HEK293 (cell line): ENCODE measurements at regions not wholly inside any gene's neighbourhood (a gene's known extent, or its start where the extent isn't known, plus 50 kb on each side); places are given as distances from the start of the nearest gene placed in this dataset.

Source experiments
- BCL11B ChIP-seq: fragments of 450-650 bp; formaldehyde crosslinking; IDR thresholded peaks from 2 replicates; pipeline ENCODE4 v1.5.1; 2016; ENCODE audit warnings: low read depth, missing biosample characterization, missing genetic modification characterization
- BCL6B ChIP-seq: fragments of 450-650 bp; formaldehyde crosslinking; IDR thresholded peaks from 2 replicates; pipeline ENCODE4 v1.5.1; 2017; ENCODE audit warnings: missing biosample characterization, missing genetic modification characterization
- HOXC10 ChIP-seq: sonication (generic); formaldehyde crosslinking; IDR thresholded peaks from 2 replicates; pipeline ENCODE4 v1.8.1; 2023; ENCODE audit warnings: mild to moderate bottlenecking, missing genetic modification reagents
- IKZF3 ChIP-seq: fragments of 450-650 bp; IDR thresholded peaks from 2 replicates; pipeline ENCODE4 v1.5.0; 2018; ENCODE audit warnings: missing biosample characterization, mild to moderate bottlenecking, missing genetic modification characterization, moderate library complexity
- KLF8 ChIP-seq: fragments of 450-650 bp; formaldehyde crosslinking; IDR thresholded peaks from 2 replicates; pipeline ENCODE4 v1.5.1; 2016; ENCODE audit warnings: missing biosample characterization, missing genetic modification characterization
- MZF1 ChIP-seq: fragments of 450-650 bp; formaldehyde crosslinking; IDR thresholded peaks from 2 replicates; pipeline ENCODE4 v1.5.1; 2017; ENCODE audit warnings: missing biosample characterization, missing genetic modification characterization, borderline replicate concordance
- PATZ1 ChIP-seq: fragments of 450-650 bp; formaldehyde crosslinking; IDR thresholded peaks from 2 replicates; pipeline ENCODE4 v1.5.1; 2016; ENCODE audit warnings: missing biosample characterization, missing genetic modification characterization
- ZNF175 ChIP-seq: fragments of 450-650 bp; formaldehyde crosslinking; IDR thresholded peaks from 2 replicates; pipeline ENCODE4 v1.5.1; 2016; ENCODE audit warnings: missing biosample characterization, missing genetic modification characterization
- ZNF26 ChIP-seq: fragments of 450-650 bp; formaldehyde crosslinking; IDR thresholded peaks from 2 replicates; pipeline ENCODE4 v1.5.1; 2016; ENCODE audit warnings: missing biosample characterization, missing genetic modification characterization
- ZNF266 ChIP-seq: fragments of 450-650 bp; formaldehyde crosslinking; IDR thresholded peaks from 2 replicates; pipeline ENCODE4 v1.5.1; 2016; ENCODE audit warnings: missing biosample characterization, missing genetic modification characterization, low read depth
- ZNF292 ChIP-seq: fragments of 450-650 bp; formaldehyde crosslinking; IDR thresholded peaks from 2 replicates; pipeline ENCODE4 v1.5.1; 2016; ENCODE audit warnings: low read depth, missing biosample characterization, missing genetic modification characterization, borderline replicate concordance
- ZNF335 ChIP-seq: fragments of 450-650 bp; formaldehyde crosslinking; conservative IDR thresholded peaks from 2 replicates; pipeline ENCODE4 v1.5.1; 2016; ENCODE audit warnings: missing biosample characterization, missing genetic modification characterization
- ZNF423 ChIP-seq: fragments of 450-650 bp; formaldehyde crosslinking; IDR thresholded peaks from 2 replicates; pipeline ENCODE4 v1.5.1; 2016; ENCODE audit warnings: missing biosample characterization, missing genetic modification characterization
- ZNF529 ChIP-seq: fragments of 450-650 bp; formaldehyde crosslinking; IDR thresholded peaks from 2 replicates; pipeline ENCODE4 v1.5.1; 2017; ENCODE audit warnings: missing genetic modification characterization, missing biosample characterization; ENCODE audit not compliant: insufficient replicate concordance
- ZNF561 ChIP-seq: fragments of 450-650 bp; IDR thresholded peaks from 2 replicates; pipeline ENCODE4 v1.5.1; 2018; ENCODE audit warnings: missing biosample characterization, missing genetic modification characterization, borderline replicate concordance
- ZNF623 ChIP-seq: fragments of 450-650 bp; formaldehyde crosslinking; IDR thresholded peaks from 2 replicates; pipeline ENCODE4 v1.5.1; 2016; ENCODE audit warnings: missing biosample characterization, missing genetic modification characterization
- ZNF624 ChIP-seq: fragments of 450-650 bp; formaldehyde crosslinking; IDR thresholded peaks from 2 replicates; pipeline ENCODE4 v1.5.1; 2017; ENCODE audit warnings: missing biosample characterization, missing genetic modification characterization
- ZNF629 ChIP-seq: fragments of 450-650 bp; formaldehyde crosslinking; IDR thresholded peaks from 2 replicates; pipeline ENCODE4 v1.5.1; 2017; ENCODE audit warnings: missing biosample characterization, missing genetic modification characterization
- ZNF654 ChIP-seq: fragments of 450-650 bp; formaldehyde crosslinking; IDR thresholded peaks from 2 replicates; pipeline ENCODE4 v1.5.1; 2016; ENCODE audit warnings: low read depth, missing biosample characterization, missing genetic modification characterization
- ZNF76 ChIP-seq: fragments of 450-650 bp; formaldehyde crosslinking; IDR thresholded peaks from 2 replicates; pipeline ENCODE4; 2016; ENCODE audit warnings: low read depth, missing biosample characterization, missing genetic modification characterization, borderline replicate concordance
- ZNF777 ChIP-seq: fragments of 450-650 bp; formaldehyde crosslinking; IDR thresholded peaks from 2 replicates; pipeline ENCODE4 v1.5.1; 2017; ENCODE audit warnings: missing biosample characterization, missing genetic modification characterization, borderline replicate concordance
- ZSCAN30 ChIP-seq: fragments of 450-650 bp; IDR thresholded peaks from 2 replicates; pipeline ENCODE4 v1.5.1; 2018; ENCODE audit warnings: missing biosample characterization, mild to moderate bottlenecking, missing genetic modification characterization, moderate library complexity
- TF ChIP-seq, protein P1 (sequence below): fragments of 450-650 bp; formaldehyde crosslinking; IDR thresholded peaks from 2 replicates; pipeline ENCODE4 v1.5.1; 2016; ENCODE audit warnings: missing biosample characterization, missing genetic modification characterization
- TF ChIP-seq, protein P2 (sequence below): fragments of 450-650 bp; formaldehyde crosslinking; IDR thresholded peaks from 2 replicates; pipeline ENCODE4 v1.5.1; 2016; ENCODE audit warnings: missing biosample characterization, missing genetic modification characterization
- TF ChIP-seq, protein P3 (sequence below): fragments of 450-650 bp; formaldehyde crosslinking; IDR thresholded peaks from 2 replicates; pipeline ENCODE4 v1.5.1; 2016; ENCODE audit warnings: missing biosample characterization, missing genetic modification characterization, low read depth
- TF ChIP-seq, protein P4 (sequence below): fragments of 450-650 bp; formaldehyde crosslinking; IDR thresholded peaks from 2 replicates; pipeline ENCODE4 v1.5.1; 2016; ENCODE audit warnings: missing biosample characterization, missing genetic modification characterization
- TF ChIP-seq, protein P5 (sequence below): fragments of 450-650 bp; formaldehyde crosslinking; IDR thresholded peaks from 2 replicates; pipeline ENCODE4 v1.5.1; 2016; ENCODE audit warnings: missing biosample characterization, missing genetic modification characterization

GRCh38 chr12:25811656-25812126, 146.8 kb upstream of the RASSF8 start (continued):
- TF ChIP-seq ZNF529 (tag by site-specific recombination) (no peak), BCL11B (tag by site-specific recombination) (no peak), ZNF292 (tag by site-specific recombination) (no peak), ZNF335 (0 out of 2 replicates have a peak, but pooled peaks have one; percentile 16), PATZ1 (tag by site-specific recombination) (no peak; the same call in 1 of the 2 replicates), ZNF629 (tag by site-specific recombination) (peak; percentile 44; the same call in 1 of the 2 replicates), ZNF26 (no peak), ZNF76 (no peak), ZNF654 (tag by site-specific recombination) (no peak), ZNF561 (tag by site-specific recombination) (no peak), ZNF777 (no peak), ZNF266 (no peak), ZSCAN30 (0 out of 2 replicates have a peak, but pooled peaks have one; percentile 25), BCL6B (tag by site-specific recombination) (no peak), ZNF623 (tag by site-specific recombination) (no peak), ZNF175 (no peak), HOXC10 (CRISPR knock-in tag) (no peak), ZNF624 (no peak), IKZF3 (tag by site-specific recombination) (no peak), KLF8 (no peak), ZNF423 (tag by site-specific recombination) (no peak), MZF1 (tag by site-specific recombination) (0 out of 2 replicates have a peak, but pooled peaks have one; percentile 53)
- TF ChIP-seq, protein P1, sequence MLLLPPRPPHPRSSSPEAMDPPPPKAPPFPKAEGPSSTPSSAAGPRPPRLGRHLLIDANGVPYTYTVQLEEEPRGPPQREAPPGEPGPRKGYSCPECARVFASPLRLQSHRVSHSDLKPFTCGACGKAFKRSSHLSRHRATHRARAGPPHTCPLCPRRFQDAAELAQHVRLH (tag by site-specific recombination) = no peak
- TF ChIP-seq, protein P2, sequence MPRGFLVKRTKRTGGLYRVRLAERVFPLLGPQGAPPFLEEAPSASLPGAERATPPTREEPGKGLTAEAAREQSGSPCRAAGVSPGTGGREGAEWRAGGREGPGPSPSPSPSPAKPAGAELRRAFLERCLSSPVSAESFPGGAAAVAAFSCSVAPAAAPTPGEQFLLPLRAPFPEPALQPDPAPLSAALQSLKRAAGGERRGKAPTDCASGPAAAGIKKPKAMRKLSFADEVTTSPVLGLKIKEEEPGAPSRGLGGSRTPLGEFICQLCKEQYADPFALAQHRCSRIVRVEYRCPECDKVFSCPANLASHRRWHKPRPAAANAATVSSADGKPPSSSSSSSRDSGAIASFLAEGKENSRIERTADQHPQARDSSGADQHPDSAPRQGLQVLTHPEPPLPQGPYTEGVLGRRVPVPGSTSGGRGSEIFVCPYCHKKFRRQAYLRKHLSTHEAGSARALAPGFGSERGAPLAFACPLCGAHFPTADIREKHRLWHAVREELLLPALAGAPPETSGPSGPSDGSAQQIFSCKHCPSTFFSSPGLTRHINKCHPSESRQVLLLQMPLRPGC (tag by site-specific recombination) = peak; percentile 64; the same call in 1 of the 2 replicates
- TF ChIP-seq, protein P3, sequence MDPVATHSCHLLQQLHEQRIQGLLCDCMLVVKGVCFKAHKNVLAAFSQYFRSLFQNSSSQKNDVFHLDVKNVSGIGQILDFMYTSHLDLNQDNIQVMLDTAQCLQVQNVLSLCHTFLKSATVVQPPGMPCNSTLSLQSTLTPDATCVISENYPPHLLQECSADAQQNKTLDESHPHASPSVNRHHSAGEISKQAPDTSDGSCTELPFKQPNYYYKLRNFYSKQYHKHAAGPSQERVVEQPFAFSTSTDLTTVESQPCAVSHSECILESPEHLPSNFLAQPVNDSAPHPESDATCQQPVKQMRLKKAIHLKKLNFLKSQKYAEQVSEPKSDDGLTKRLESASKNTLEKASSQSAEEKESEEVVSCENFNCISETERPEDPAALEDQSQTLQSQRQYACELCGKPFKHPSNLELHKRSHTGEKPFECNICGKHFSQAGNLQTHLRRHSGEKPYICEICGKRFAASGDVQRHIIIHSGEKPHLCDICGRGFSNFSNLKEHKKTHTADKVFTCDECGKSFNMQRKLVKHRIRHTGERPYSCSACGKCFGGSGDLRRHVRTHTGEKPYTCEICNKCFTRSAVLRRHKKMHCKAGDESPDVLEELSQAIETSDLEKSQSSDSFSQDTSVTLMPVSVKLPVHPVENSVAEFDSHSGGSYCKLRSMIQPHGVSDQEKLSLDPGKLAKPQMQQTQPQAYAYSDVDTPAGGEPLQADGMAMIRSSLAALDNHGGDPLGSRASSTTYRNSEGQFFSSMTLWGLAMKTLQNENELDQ (tag by site-specific recombination) = no peak
- TF ChIP-seq, protein P4, sequence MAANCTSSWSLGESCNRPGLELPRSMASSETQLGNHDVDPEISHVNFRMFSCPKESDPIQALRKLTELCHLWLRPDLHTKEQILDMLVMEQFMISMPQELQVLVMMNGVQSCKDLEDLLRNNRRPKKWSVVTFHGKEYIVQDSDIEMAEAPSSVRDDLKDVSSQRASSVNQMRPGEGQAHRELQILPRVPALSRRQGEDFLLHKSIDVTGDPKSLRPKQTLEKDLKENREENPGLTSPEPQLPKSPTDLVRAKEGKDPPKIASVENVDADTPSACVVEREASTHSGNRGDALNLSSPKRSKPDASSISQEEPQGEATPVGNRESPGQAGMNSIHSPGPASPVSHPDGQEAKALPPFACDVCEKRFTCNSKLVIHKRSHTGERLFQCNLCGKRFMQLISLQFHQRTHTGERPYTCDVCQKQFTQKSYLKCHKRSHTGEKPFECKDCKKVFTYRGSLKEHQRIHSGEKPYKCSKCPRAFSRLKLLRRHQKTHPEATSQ (tag by site-specific recombination) = no peak
- TF ChIP-seq, protein P5, sequence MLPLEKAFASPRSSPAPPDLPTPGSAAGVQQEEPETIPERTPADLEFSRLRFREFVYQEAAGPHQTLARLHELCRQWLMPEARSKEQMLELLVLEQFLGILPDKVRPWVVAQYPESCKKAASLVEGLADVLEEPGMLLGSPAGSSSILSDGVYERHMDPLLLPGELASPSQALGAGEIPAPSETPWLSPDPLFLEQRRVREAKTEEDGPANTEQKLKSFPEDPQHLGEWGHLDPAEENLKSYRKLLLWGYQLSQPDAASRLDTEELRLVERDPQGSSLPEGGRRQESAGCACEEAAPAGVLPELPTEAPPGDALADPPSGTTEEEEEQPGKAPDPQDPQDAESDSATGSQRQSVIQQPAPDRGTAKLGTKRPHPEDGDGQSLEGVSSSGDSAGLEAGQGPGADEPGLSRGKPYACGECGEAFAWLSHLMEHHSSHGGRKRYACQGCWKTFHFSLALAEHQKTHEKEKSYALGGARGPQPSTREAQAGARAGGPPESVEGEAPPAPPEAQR (tag by site-specific recombination) = no peak
